Prostate gland (tissue), 2 donors: ENCODE measurements at regions not wholly inside any gene's neighbourhood (a gene's known extent, or its start where the extent isn't known, plus 50 kb on each side); places are given as distances from the start of the nearest gene placed in this dataset.

Source experiments
- CTCF ChIP-seq, 4 experiments: fragments of 200-600 bp in 2 of 4; fragments of 450-650 bp in 2 of 4; sonication (generic) in 2 of 4; IDR thresholded peaks; 1 replicate in 3 of 4; 2 replicates in 1 of 4; pipeline ENCODE4 v1.5.1; 2016 to 2019; ENCODE audit warnings: antibody characterized with exemption in 4 of 4, mild to moderate bottlenecking in 2 of 4, moderate library complexity in 2 of 4
- POLR2A ChIP-seq: fragments of 450-650 bp; IDR thresholded peaks from one replicate; pipeline ENCODE4 v1.6.1; 2016; ENCODE audit warnings: antibody characterized with exemption, mild to moderate bottlenecking

- TF ChIP-seq POLR2A (no peak), CTCF (IDR thresholded peaks at IDR 0.05) (no peak)
Measured at GRCh38 chr7:88477976-88478375, 171.3 kb upstream of the STEAP4 start.
